Esophagus muscularis mucosa (tissue), 3 donors: ENCODE measurements at regions not wholly inside any gene's neighbourhood (a gene's known extent, or its start where the extent isn't known, plus 50 kb on each side); places are given as distances from the start of the nearest gene placed in this dataset.
"Not testable (repeated sequence)": the region's sequence is repeated elsewhere in the genome, so short reads cannot be mapped to it uniquely, and the experiment has no call there.

ENCODE experiments used
- CTCF ChIP-seq, 3 experiments: fragments of 200-600 bp in 2 of 3; fragments of 450-650 bp in 1 of 3; sonication (generic) in 2 of 3; IDR thresholded peaks; one replicate each; pipeline ENCODE4 v1.5.1; 2017 to 2019; ENCODE audit warnings: antibody characterized with exemption in 3 of 3, mild to moderate bottlenecking in 2 of 3, moderate library complexity in 1 of 3
- POLR2AphosphoS5 ChIP-seq, 2 donors: sonication (generic); formaldehyde crosslinking; IDR thresholded peaks; one replicate each; pipeline ENCODE4 v1.6.1; 2017; ENCODE audit warnings: antibody characterized with exemption in 2 of 2

- not testable (repeated sequence) for TF ChIP-seq POLR2AphosphoS5, CTCF (IDR thresholded peaks at IDR 0.05)
These were observed 294.2 kb downstream of the ADGRD1 start for GRCh38 chr12:131247875-131248274.
